ENCODE measurements at regions not wholly inside any gene's neighbourhood (a gene's known extent, or its start where the extent isn't known, plus 50 kb on each side); places are given as distances from the start of the nearest gene placed in this dataset.

DNA sequence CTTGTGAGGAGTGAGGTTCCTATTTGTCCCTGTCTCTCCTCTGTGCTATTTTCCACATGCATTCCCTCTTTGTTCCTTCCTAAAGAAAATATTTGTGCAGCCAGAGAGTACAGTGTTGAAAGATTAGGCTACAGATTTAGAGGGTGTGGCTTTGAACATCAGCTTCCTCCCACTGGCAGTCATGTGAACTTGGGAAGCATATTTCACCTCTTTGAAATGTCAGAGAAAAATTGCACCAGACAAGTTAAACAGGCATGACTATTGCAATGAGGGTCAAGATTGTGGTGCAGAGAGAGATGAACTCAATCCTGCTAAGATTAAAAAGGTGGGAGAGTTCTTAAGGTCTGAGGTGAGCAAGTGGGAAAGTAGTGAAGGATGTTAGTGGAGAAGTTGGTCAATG lies 641.0 kb downstream of the DNAH5 start:
- no peak for ATAC-seq
- no peaks in the 10 kb centered on the region for H3K9me3 Mint-ChIP-seq
- no peak overlapping the region for H3K27ac Mint-ChIP-seq

More for the DNA sequence above, 641.0 kb downstream of the DNAH5 start:
- H3K79me2 ChIP-seq (replicated peaks; ENCODE audit: insufficient read depth), result no peaks in the 10 kb centered on the region
- no peak overlapping the region for H3K27ac ChIP-seq (ENCODE audit: low read depth)
- Mint-ChIP-seq H3K27me3 (ENCODE audit: insufficient read depth, low read depth, poor library complexity) (no peaks in the 10 kb centered on the region), H3K4me3 (no peak overlapping the region), H3K36me3 (ENCODE audit: low read depth) (no peaks in the 10 kb centered on the region), H3K4me1 (no peaks in the 10 kb centered on the region)
- peaks cover 15% of the 10 kb centered on the region for H3K9me2 ChIP-seq (ENCODE audit: insufficient read depth)
- H3K36me3 ChIP-seq (ENCODE audit: insufficient read depth), result no peaks in the 10 kb centered on the region
- H4K20me1 ChIP-seq (replicated peaks; ENCODE audit: insufficient read depth), result no peaks in the 10 kb centered on the region
- no peaks in the 10 kb centered on the region for H3F3A ChIP-seq (replicated peaks; ENCODE audit: low read depth)
- no peaks in the 10 kb centered on the region for H3K4me1 ChIP-seq (ENCODE audit: insufficient read depth)
- no peaks in the 10 kb centered on the region for H3K27me3 ChIP-seq (ENCODE audit: insufficient read depth)
- TF ChIP-seq CREB1 (CRISPR knock-in tag; IDR thresholded peaks at IDR 0.05; ENCODE audit: low read depth), result no peak
- TF ChIP-seq, protein P1, sequence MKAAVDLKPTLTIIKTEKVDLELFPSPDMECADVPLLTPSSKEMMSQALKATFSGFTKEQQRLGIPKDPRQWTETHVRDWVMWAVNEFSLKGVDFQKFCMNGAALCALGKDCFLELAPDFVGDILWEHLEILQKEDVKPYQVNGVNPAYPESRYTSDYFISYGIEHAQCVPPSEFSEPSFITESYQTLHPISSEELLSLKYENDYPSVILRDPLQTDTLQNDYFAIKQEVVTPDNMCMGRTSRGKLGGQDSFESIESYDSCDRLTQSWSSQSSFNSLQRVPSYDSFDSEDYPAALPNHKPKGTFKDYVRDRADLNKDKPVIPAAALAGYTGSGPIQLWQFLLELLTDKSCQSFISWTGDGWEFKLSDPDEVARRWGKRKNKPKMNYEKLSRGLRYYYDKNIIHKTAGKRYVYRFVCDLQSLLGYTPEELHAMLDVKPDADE (IDR thresholded peaks at IDR 0.05), result no peak
- no peak for TF ChIP-seq NANOG (IDR thresholded peaks at IDR 0.05; ENCODE audit: borderline replicate concordance)
- TF ChIP-seq JUNB (IDR thresholded peaks at IDR 0.05; ENCODE audit: unreplicated experiment), result no peak
- no peak for TF ChIP-seq STAT1 (IDR thresholded peaks at IDR 0.05; ENCODE audit: unreplicated experiment)
- TF ChIP-seq, protein P2, sequence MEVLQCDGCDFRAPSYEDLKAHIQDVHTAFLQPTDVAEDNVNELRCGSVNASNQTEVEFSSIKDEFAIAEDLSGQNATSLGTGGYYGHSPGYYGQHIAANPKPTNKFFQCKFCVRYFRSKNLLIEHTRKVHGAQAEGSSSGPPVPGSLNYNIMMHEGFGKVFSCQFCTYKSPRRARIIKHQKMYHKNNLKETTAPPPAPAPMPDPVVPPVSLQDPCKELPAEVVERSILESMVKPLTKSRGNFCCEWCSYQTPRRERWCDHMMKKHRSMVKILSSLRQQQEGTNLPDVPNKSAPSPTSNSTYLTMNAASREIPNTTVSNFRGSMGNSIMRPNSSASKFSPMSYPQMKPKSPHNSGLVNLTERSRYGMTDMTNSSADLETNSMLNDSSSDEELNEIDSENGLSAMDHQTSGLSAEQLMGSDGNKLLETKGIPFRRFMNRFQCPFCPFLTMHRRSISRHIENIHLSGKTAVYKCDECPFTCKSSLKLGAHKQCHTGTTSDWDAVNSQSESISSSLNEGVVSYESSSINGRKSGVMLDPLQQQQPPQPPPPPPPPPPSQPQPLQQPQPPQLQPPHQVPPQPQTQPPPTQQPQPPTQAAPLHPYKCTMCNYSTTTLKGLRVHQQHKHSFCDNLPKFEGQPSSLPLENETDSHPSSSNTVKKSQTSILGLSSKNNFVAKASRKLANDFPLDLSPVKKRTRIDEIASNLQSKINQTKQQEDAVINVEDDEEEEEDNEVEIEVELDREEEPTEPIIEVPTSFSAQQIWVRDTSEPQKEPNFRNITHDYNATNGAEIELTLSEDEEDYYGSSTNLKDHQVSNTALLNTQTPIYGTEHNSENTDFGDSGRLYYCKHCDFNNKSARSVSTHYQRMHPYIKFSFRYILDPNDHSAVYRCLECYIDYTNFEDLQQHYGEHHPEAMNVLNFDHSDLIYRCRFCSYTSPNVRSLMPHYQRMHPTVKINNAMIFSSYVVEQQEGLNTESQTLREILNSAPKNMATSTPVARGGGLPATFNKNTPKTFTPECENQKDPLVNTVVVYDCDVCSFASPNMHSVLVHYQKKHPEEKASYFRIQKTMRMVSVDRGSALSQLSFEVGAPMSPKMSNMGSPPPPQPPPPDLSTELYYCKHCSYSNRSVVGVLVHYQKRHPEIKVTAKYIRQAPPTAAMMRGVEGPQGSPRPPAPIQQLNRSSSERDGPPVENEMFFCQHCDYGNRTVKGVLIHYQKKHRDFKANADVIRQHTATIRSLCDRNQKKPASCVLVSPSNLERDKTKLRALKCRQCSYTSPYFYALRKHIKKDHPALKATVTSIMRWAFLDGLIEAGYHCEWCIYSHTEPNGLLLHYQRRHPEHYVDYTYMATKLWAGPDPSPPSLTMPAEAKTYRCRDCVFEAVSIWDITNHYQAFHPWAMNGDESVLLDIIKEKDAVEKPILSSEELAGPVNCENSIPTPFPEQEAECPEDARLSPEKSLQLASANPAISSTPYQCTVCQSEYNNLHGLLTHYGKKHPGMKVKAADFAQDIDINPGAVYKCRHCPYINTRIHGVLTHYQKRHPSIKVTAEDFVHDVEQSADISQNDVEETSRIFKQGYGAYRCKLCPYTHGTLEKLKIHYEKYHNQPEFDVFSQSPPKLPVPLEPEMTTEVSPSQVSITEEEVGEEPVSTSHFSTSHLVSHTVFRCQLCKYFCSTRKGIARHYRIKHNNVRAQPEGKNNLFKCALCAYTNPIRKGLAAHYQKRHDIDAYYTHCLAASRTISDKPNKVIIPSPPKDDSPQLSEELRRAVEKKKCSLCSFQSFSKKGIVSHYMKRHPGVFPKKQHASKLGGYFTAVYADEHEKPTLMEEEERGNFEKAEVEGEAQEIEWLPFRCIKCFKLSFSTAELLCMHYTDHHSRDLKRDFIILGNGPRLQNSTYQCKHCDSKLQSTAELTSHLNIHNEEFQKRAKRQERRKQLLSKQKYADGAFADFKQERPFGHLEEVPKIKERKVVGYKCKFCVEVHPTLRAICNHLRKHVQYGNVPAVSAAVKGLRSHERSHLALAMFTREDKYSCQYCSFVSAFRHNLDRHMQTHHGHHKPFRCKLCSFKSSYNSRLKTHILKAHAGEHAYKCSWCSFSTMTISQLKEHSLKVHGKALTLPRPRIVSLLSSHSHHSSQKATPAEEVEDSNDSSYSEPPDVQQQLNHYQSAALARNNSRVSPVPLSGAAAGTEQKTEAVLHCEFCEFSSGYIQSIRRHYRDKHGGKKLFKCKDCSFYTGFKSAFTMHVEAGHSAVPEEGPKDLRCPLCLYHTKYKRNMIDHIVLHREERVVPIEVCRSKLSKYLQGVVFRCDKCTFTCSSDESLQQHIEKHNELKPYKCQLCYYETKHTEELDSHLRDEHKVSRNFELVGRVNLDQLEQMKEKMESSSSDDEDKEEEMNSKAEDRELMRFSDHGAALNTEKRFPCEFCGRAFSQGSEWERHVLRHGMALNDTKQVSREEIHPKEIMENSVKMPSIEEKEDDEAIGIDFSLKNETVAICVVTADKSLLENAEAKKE (CRISPR knock-in tag; IDR thresholded peaks at IDR 0.05), result no peak
- TF ChIP-seq, protein P3, sequence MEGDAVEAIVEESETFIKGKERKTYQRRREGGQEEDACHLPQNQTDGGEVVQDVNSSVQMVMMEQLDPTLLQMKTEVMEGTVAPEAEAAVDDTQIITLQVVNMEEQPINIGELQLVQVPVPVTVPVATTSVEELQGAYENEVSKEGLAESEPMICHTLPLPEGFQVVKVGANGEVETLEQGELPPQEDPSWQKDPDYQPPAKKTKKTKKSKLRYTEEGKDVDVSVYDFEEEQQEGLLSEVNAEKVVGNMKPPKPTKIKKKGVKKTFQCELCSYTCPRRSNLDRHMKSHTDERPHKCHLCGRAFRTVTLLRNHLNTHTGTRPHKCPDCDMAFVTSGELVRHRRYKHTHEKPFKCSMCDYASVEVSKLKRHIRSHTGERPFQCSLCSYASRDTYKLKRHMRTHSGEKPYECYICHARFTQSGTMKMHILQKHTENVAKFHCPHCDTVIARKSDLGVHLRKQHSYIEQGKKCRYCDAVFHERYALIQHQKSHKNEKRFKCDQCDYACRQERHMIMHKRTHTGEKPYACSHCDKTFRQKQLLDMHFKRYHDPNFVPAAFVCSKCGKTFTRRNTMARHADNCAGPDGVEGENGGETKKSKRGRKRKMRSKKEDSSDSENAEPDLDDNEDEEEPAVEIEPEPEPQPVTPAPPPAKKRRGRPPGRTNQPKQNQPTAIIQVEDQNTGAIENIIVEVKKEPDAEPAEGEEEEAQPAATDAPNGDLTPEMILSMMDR (conservative IDR thresholded peaks at IDR 0.05; ENCODE audit: low read depth in 2 of 2), result no peak
- TF ChIP-seq POLR2AphosphoS5 (IDR thresholded peaks at IDR 0.05; ENCODE audit: low read depth), result no peak
- no peak for TF ChIP-seq EZH2 (IDR thresholded peaks at IDR 0.05; ENCODE audit: low read depth, unreplicated experiment)
- TF ChIP-seq EZH2phosphoT487 (IDR thresholded peaks at IDR 0.05; ENCODE audit: unreplicated experiment), result no peak
- TF ChIP-seq ZNF114 (CRISPR knock-in tag; IDR thresholded peaks at IDR 0.05), result no peak
- TF ChIP-seq ZNF331 (CRISPR knock-in tag; IDR thresholded peaks at IDR 0.05; ENCODE audit: low read depth), result no peak
- TF ChIP-seq, protein P4, sequence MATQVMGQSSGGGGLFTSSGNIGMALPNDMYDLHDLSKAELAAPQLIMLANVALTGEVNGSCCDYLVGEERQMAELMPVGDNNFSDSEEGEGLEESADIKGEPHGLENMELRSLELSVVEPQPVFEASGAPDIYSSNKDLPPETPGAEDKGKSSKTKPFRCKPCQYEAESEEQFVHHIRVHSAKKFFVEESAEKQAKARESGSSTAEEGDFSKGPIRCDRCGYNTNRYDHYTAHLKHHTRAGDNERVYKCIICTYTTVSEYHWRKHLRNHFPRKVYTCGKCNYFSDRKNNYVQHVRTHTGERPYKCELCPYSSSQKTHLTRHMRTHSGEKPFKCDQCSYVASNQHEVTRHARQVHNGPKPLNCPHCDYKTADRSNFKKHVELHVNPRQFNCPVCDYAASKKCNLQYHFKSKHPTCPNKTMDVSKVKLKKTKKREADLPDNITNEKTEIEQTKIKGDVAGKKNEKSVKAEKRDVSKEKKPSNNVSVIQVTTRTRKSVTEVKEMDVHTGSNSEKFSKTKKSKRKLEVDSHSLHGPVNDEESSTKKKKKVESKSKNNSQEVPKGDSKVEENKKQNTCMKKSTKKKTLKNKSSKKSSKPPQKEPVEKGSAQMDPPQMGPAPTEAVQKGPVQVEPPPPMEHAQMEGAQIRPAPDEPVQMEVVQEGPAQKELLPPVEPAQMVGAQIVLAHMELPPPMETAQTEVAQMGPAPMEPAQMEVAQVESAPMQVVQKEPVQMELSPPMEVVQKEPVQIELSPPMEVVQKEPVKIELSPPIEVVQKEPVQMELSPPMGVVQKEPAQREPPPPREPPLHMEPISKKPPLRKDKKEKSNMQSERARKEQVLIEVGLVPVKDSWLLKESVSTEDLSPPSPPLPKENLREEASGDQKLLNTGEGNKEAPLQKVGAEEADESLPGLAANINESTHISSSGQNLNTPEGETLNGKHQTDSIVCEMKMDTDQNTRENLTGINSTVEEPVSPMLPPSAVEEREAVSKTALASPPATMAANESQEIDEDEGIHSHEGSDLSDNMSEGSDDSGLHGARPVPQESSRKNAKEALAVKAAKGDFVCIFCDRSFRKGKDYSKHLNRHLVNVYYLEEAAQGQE (IDR thresholded peaks at IDR 0.05; ENCODE audit: unreplicated experiment), result no peak
- H2AFZ ChIP-seq, result 0 out of 2 replicates have a peak overlapping the region, but pooled peaks have one; percentile 56
- DNase-seq (ENCODE audit: low spot score), result no peak
- H3K4me2 ChIP-seq, result no peak overlapping the region
- H3K4me3 ChIP-seq, result no peak overlapping the region

Data from GM23338 (cell line).